SK-N-SH treated with all-trans-retinoic acid at 6 μM for 48 hours (cell line): ENCODE measurements at regions not wholly inside any gene's neighbourhood (a gene's known extent, or its start where the extent isn't known, plus 50 kb on each side); places are given as distances from the start of the nearest gene placed in this dataset.

ENCODE experiments used
- CSDC2 ChIP-seq: fragments of 250-450 bp; sonication (Bioruptor Pico); IDR thresholded peaks from 2 replicates; pipeline ENCODE4 v1.5.0; 2020; ENCODE audit warnings: mild to moderate bottlenecking, moderate library complexity
- ESRRG ChIP-seq: fragments of 250-450 bp; sonication (Bioruptor Pico); IDR thresholded peaks from 2 replicates; pipeline ENCODE4 v1.6.1; 2021; ENCODE audit warnings: mild to moderate bottlenecking
- PPARA ChIP-seq: fragments of 250-450 bp; sonication (Bioruptor Pico); IDR thresholded peaks from 2 replicates; pipeline ENCODE4 v1.5.0; 2020; ENCODE audit warnings: mild to moderate bottlenecking, borderline replicate concordance
- TCF4 ChIP-seq: fragments of 250-450 bp; sonication (Bioruptor Pico); IDR thresholded peaks from 2 replicates; pipeline ENCODE4 v1.8.0; 2021; ENCODE audit warnings: mild to moderate bottlenecking, moderate library complexity, borderline replicate concordance
- ZC3H10 ChIP-seq: fragments of 250-450 bp; sonication (Bioruptor Pico); IDR thresholded peaks from 2 replicates; pipeline ENCODE4 v1.5.1; 2021; ENCODE audit warnings: mild to moderate bottlenecking, moderate library complexity
- TF ChIP-seq, protein P1 (sequence below): fragments of 250-450 bp; sonication (Bioruptor Pico); IDR thresholded peaks from 2 replicates; pipeline ENCODE4 v1.5.0; 2020; ENCODE audit warnings: mild to moderate bottlenecking, moderate library complexity

DNA sequence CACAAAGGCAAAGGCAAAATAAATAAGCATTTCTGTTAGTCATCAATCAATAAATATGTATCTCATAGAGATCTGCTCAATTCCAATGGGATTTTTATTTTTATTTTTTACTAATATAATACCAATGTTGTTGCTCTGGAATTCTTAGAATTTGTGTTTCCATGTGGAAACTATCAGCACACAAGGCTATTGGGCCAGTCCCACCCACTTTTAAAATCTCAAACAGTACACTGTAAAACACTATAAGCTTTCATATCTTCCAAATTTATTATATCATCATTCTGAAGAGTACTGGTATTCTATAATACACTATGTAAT is 563.8 kb upstream of the MARCKS start:
- TF ChIP-seq, protein P1, sequence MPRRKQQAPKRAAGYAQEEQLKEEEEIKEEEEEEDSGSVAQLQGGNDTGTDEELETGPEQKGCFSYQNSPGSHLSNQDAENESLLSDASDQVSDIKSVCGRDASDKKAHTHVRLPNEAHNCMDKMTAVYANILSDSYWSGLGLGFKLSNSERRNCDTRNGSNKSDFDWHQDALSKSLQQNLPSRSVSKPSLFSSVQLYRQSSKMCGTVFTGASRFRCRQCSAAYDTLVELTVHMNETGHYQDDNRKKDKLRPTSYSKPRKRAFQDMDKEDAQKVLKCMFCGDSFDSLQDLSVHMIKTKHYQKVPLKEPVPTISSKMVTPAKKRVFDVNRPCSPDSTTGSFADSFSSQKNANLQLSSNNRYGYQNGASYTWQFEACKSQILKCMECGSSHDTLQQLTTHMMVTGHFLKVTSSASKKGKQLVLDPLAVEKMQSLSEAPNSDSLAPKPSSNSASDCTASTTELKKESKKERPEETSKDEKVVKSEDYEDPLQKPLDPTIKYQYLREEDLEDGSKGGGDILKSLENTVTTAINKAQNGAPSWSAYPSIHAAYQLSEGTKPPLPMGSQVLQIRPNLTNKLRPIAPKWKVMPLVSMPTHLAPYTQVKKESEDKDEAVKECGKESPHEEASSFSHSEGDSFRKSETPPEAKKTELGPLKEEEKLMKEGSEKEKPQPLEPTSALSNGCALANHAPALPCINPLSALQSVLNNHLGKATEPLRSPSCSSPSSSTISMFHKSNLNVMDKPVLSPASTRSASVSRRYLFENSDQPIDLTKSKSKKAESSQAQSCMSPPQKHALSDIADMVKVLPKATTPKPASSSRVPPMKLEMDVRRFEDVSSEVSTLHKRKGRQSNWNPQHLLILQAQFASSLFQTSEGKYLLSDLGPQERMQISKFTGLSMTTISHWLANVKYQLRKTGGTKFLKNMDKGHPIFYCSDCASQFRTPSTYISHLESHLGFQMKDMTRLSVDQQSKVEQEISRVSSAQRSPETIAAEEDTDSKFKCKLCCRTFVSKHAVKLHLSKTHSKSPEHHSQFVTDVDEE = no peak
- TF ChIP-seq CSDC2 (CRISPR knock-in tag) (no peak), ZC3H10 (CRISPR knock-in tag) (no peak), PPARA (CRISPR knock-in tag) (no peak), TCF4 (CRISPR knock-in tag) (no peak), ESRRG (CRISPR knock-in tag) (no peak)
